ENCODE measurements at regions not wholly inside any gene's neighbourhood (a gene's known extent, or its start where the extent isn't known, plus 50 kb on each side); places are given as distances from the start of the nearest gene placed in this dataset.

DNA sequence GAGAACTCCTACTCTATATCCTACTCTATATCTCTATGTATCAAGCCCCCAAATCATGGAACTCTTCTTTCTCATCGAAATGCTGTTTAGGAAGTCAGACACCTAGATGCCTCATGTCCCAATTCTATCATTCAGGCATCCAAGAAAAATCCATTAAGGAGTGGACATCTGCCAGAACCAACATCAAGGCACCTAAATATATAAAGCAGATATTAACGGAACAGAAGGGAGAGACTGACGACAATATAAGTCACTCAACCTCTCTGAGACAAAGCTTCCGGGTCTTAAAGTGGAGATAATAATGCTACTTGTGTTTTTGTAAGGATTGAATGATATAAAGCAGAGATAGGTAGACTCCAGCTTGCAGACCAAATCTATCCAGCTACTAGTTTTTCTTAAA lies 241.5 kb downstream of the NFATC2 start:
- TF ChIP-seq, protein P1, sequence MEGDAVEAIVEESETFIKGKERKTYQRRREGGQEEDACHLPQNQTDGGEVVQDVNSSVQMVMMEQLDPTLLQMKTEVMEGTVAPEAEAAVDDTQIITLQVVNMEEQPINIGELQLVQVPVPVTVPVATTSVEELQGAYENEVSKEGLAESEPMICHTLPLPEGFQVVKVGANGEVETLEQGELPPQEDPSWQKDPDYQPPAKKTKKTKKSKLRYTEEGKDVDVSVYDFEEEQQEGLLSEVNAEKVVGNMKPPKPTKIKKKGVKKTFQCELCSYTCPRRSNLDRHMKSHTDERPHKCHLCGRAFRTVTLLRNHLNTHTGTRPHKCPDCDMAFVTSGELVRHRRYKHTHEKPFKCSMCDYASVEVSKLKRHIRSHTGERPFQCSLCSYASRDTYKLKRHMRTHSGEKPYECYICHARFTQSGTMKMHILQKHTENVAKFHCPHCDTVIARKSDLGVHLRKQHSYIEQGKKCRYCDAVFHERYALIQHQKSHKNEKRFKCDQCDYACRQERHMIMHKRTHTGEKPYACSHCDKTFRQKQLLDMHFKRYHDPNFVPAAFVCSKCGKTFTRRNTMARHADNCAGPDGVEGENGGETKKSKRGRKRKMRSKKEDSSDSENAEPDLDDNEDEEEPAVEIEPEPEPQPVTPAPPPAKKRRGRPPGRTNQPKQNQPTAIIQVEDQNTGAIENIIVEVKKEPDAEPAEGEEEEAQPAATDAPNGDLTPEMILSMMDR (IDR thresholded peaks at IDR 0.05; ENCODE audit: insufficient read depth, low read length, poor library complexity, severe bottlenecking): no peak
- TF ChIP-seq EZH2phosphoT487 (conservative IDR thresholded peaks at IDR 0.05; ENCODE audit: low read length): no peak

Measured in SU-DHL-6 (cell line).